Osteocyte (in vitro differentiated cells): ENCODE measurements at regions not wholly inside any gene's neighbourhood (a gene's known extent, or its start where the extent isn't known, plus 50 kb on each side); places are given as distances from the start of the nearest gene placed in this dataset.
"Not testable (repeated sequence)": the region's sequence is repeated elsewhere in the genome, so short reads cannot be mapped to it uniquely, and the experiment has no call there.

Experiments used
- DNase-seq: peaks from one replicate; pipeline ENCODE4 v3.0.0; 2021; ENCODE audit warnings: mixed read lengths; ENCODE audit not compliant: unreplicated experiment; ENCODE audit errors: extremely low spot score
- H3K27ac Mint-ChIP-seq: one replicate; pipeline ENCODE4 v1.8.0; 2021; ENCODE audit warnings: mild to moderate bottlenecking, mixed read lengths; ENCODE audit not compliant: unreplicated experiment
- H3K27me3 Mint-ChIP-seq: one replicate; pipeline ENCODE4 v1.8.0; 2021; ENCODE audit warnings: mixed read lengths; ENCODE audit not compliant: unreplicated experiment
- H3K36me3 Mint-ChIP-seq: one replicate; pipeline ENCODE4 v1.8.0; 2021; ENCODE audit warnings: mixed read lengths; ENCODE audit not compliant: unreplicated experiment
- H3K4me1 Mint-ChIP-seq: one replicate; pipeline ENCODE4 v1.8.0; 2021; ENCODE audit warnings: mixed read lengths; ENCODE audit not compliant: unreplicated experiment
- H3K4me3 Mint-ChIP-seq: one replicate; pipeline ENCODE4 v1.8.0; 2021; ENCODE audit warnings: mild to moderate bottlenecking, moderate library complexity, mixed read lengths; ENCODE audit not compliant: unreplicated experiment
- H3K9me3 Mint-ChIP-seq: one replicate; pipeline ENCODE4 v1.8.0; 2021; ENCODE audit warnings: mixed read lengths; ENCODE audit not compliant: unreplicated experiment
- TF ChIP-seq, protein P1 (sequence below): fragments of 200-600 bp; sonication (generic); IDR thresholded peaks from 2 replicates; pipeline ENCODE4 v1.5.0; 2021; ENCODE audit warnings: antibody characterized with exemption, mild to moderate bottlenecking, moderate library complexity

DNA sequence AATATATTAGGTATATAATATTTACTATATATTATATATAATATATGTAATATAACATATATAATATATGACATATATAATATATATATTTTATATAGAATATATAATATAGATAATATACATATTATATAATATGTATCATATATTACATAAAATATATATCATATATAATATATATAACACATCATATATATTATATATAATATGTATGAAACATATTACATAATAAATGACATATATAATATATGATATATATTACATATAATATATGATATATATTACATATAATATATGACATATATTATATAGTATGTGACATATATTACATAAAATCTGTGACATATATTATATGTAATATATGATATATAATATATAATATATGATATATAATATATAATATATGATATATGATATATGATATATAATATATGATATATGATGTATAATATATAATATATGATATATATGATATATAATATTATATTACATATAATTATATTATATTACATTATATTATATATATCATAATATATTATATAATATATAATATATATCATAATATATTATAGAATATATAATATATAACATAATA is 119.5 kb upstream of the RIMBP3 start:
- no peak overlapping the region for H3K4me3 Mint-ChIP-seq
- H3K4me1 Mint-ChIP-seq: no peaks in the 10 kb centered on the region
- TF ChIP-seq, protein P1, sequence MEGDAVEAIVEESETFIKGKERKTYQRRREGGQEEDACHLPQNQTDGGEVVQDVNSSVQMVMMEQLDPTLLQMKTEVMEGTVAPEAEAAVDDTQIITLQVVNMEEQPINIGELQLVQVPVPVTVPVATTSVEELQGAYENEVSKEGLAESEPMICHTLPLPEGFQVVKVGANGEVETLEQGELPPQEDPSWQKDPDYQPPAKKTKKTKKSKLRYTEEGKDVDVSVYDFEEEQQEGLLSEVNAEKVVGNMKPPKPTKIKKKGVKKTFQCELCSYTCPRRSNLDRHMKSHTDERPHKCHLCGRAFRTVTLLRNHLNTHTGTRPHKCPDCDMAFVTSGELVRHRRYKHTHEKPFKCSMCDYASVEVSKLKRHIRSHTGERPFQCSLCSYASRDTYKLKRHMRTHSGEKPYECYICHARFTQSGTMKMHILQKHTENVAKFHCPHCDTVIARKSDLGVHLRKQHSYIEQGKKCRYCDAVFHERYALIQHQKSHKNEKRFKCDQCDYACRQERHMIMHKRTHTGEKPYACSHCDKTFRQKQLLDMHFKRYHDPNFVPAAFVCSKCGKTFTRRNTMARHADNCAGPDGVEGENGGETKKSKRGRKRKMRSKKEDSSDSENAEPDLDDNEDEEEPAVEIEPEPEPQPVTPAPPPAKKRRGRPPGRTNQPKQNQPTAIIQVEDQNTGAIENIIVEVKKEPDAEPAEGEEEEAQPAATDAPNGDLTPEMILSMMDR: no peak
- no peak overlapping the region for H3K27ac Mint-ChIP-seq
- no peaks in the 10 kb centered on the region for H3K27me3 Mint-ChIP-seq
- DNase-seq: no peak
- H3K36me3 Mint-ChIP-seq: no peaks in the 10 kb centered on the region
- peaks cover 4% of the 10 kb centered on the region for H3K9me3 Mint-ChIP-seq

DNA sequence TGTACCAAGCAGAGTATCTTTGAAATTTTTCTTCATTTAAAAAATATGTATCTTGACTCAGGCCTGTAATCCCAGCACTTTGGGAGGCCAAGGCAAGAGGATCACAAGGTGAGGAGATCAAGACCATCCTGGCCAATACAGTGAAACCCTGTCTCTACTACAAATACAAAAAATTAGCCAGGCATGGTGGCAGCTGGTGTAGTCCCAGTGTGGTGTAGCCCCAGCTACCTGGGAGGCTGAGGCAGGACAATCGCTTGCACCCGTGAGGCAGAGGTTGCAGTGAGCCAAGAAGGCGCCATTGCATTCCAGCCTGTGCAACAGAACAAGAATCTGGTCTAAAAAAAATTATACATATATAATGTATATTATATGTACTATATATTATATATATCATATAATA is 118.7 kb upstream of the RIMBP3 start:
- H3K4me1 Mint-ChIP-seq, H3K27me3 Mint-ChIP-seq, H3K27ac Mint-ChIP-seq, H3K4me3 Mint-ChIP-seq, H3K36me3 Mint-ChIP-seq, H3K9me3 Mint-ChIP-seq: not testable (repeated sequence)
- peak; percentile 83 for DNase-seq
